ENCODE measurements at regions not wholly inside any gene's neighbourhood (a gene's known extent, or its start where the extent isn't known, plus 50 kb on each side); places are given as distances from the start of the nearest gene placed in this dataset.

GRCh38 chrX:20620306-20620705 lies 353.6 kb upstream of the RPS6KA3 start:
- Histone ChIP-seq H3K4me2 (ENCODE audit: low read length) (no peak overlapping the region), H3K4me1 (ENCODE audit: insufficient read depth, low read length) (peaks cover 3% of the 10 kb centered on the region), H3K79me2 (ENCODE audit: insufficient read depth, low read length) (no peaks in the 10 kb centered on the region), H3K27ac (ENCODE audit: low read depth, low read length) (peak overlapping the region; percentile 18), H3K4me3 (ENCODE audit: insufficient read depth, low read depth, low read length) (no peak overlapping the region), H3K36me3 (ENCODE audit: insufficient read depth, low read length) (no peaks in the 10 kb centered on the region), H2AFZ (ENCODE audit: low read depth, low read length) (no peak overlapping the region), H3K9me3 (ENCODE audit: insufficient read depth, low read depth, low read length) (no peaks in the 10 kb centered on the region), H3K27me3 (ENCODE audit: insufficient read depth, low read length) (no peaks in the 10 kb centered on the region), H4K20me1 (ENCODE audit: insufficient read depth, low read length) (no peaks in the 10 kb centered on the region), H3K9ac (ENCODE audit: low read length) (no peak overlapping the region)
- Mint-ChIP-seq H3K4me3 (ENCODE audit: unreplicated experiment) (no peak overlapping the region), H3K27ac (ENCODE audit: unreplicated experiment) (peak overlapping the region; percentile 89), H3K9me3 (ENCODE audit: unreplicated experiment) (no peaks in the 10 kb centered on the region), H3K4me1 (ENCODE audit: low read depth, unreplicated experiment) (peaks cover 15% of the 10 kb centered on the region), H3K27me3 (ENCODE audit: low read depth, unreplicated experiment) (no peaks in the 10 kb centered on the region), H3K36me3 (ENCODE audit: low read depth, unreplicated experiment) (no peaks in the 10 kb centered on the region)
- TF ChIP-seq EZH2 (IDR thresholded peaks at IDR 0.05; ENCODE audit: insufficient read depth, low read length): no peak
- TF ChIP-seq CTCF (IDR thresholded peaks at IDR 0.05; ENCODE audit: insufficient read depth, low read depth, low read length): no peak
- DNase-seq (ENCODE audit: low read depth) (peak; percentile 79), FAIRE-seq (peak; percentile 93)

GRCh38 chrX:20609916-20610415 lies 343.3 kb upstream of the RPS6KA3 start:
- no peak overlapping the region for H3K4me2 ChIP-seq (ENCODE audit: low read length)
- no peak overlapping the region for H2AFZ ChIP-seq (ENCODE audit: low read depth, low read length)
- no peak for TF ChIP-seq EZH2 (IDR thresholded peaks at IDR 0.05; ENCODE audit: insufficient read depth, low read length)
- TF ChIP-seq CTCF (IDR thresholded peaks at IDR 0.05; ENCODE audit: insufficient read depth, low read depth, low read length): no peak
- H3K9ac ChIP-seq (ENCODE audit: low read length): no peak overlapping the region
- Mint-ChIP-seq H3K36me3 (ENCODE audit: low read depth, unreplicated experiment) (no peaks in the 10 kb centered on the region), H3K4me3 (ENCODE audit: unreplicated experiment) (no peak overlapping the region), H3K27ac (ENCODE audit: unreplicated experiment) (no peak overlapping the region), H3K27me3 (ENCODE audit: low read depth, unreplicated experiment) (no peaks in the 10 kb centered on the region), H3K4me1 (ENCODE audit: low read depth, unreplicated experiment) (peaks cover 10% of the 10 kb centered on the region), H3K9me3 (ENCODE audit: unreplicated experiment) (peaks cover 5% of the 10 kb centered on the region)
- no peaks in the 10 kb centered on the region for H3K9me3 ChIP-seq (ENCODE audit: insufficient read depth, low read depth, low read length)
- peak; percentile 50 for FAIRE-seq
- H3K4me3 ChIP-seq (ENCODE audit: insufficient read depth, low read depth, low read length): no peak overlapping the region
- no peaks in the 10 kb centered on the region for H4K20me1 ChIP-seq (ENCODE audit: insufficient read depth, low read length)
- DNase-seq (ENCODE audit: low read depth): no peak
- H3K27me3 ChIP-seq (ENCODE audit: insufficient read depth, low read length): no peaks in the 10 kb centered on the region
- H3K36me3 ChIP-seq (ENCODE audit: insufficient read depth, low read length): no peaks in the 10 kb centered on the region
- H3K27ac ChIP-seq (ENCODE audit: low read depth, low read length): no peak overlapping the region
- no peaks in the 10 kb centered on the region for H3K79me2 ChIP-seq (ENCODE audit: insufficient read depth, low read length)
- H3K4me1 ChIP-seq (ENCODE audit: insufficient read depth, low read length): no peaks in the 10 kb centered on the region

- Mint-ChIP-seq H3K4me1 (ENCODE audit: low read depth, unreplicated experiment) (peaks cover 3% of the 10 kb centered on the region), H3K4me3 (ENCODE audit: unreplicated experiment) (no peak overlapping the region), H3K9me3 (ENCODE audit: unreplicated experiment) (peaks cover 5% of the 10 kb centered on the region), H3K27me3 (ENCODE audit: low read depth, unreplicated experiment) (no peaks in the 10 kb centered on the region), H3K27ac (ENCODE audit: unreplicated experiment) (no peak overlapping the region), H3K36me3 (ENCODE audit: low read depth, unreplicated experiment) (no peaks in the 10 kb centered on the region)
- Histone ChIP-seq H3K4me3 (ENCODE audit: insufficient read depth, low read depth, low read length) (no peak overlapping the region), H3K79me2 (ENCODE audit: insufficient read depth, low read length) (no peaks in the 10 kb centered on the region), H3K4me1 (ENCODE audit: insufficient read depth, low read length) (no peaks in the 10 kb centered on the region), H3K27ac (ENCODE audit: low read depth, low read length) (no peak overlapping the region), H3K36me3 (ENCODE audit: insufficient read depth, low read length) (no peaks in the 10 kb centered on the region), H3K4me2 (ENCODE audit: low read length) (no peak overlapping the region), H3K9ac (ENCODE audit: low read length) (no peak overlapping the region), H2AFZ (ENCODE audit: low read depth, low read length) (no peak overlapping the region), H3K27me3 (ENCODE audit: insufficient read depth, low read length) (no peaks in the 10 kb centered on the region), H3K9me3 (ENCODE audit: insufficient read depth, low read depth, low read length) (no peaks in the 10 kb centered on the region), H4K20me1 (ENCODE audit: insufficient read depth, low read length) (no peaks in the 10 kb centered on the region)
- FAIRE-seq (no peak), DNase-seq (ENCODE audit: low read depth) (no peak)
- TF ChIP-seq CTCF (IDR thresholded peaks at IDR 0.05; ENCODE audit: insufficient read depth, low read depth, low read length) (no peak), EZH2 (IDR thresholded peaks at IDR 0.05; ENCODE audit: insufficient read depth, low read length) (no peak)
Observed at GRCh38 chrX:20606831-20607230, 340.1 kb upstream of the RPS6KA3 start.

Data from astrocyte (in vitro differentiated cells and primary cell).